ENCODE measurements at regions not wholly inside any gene's neighbourhood (a gene's known extent, or its start where the extent isn't known, plus 50 kb on each side); places are given as distances from the start of the nearest gene placed in this dataset.

DNA sequence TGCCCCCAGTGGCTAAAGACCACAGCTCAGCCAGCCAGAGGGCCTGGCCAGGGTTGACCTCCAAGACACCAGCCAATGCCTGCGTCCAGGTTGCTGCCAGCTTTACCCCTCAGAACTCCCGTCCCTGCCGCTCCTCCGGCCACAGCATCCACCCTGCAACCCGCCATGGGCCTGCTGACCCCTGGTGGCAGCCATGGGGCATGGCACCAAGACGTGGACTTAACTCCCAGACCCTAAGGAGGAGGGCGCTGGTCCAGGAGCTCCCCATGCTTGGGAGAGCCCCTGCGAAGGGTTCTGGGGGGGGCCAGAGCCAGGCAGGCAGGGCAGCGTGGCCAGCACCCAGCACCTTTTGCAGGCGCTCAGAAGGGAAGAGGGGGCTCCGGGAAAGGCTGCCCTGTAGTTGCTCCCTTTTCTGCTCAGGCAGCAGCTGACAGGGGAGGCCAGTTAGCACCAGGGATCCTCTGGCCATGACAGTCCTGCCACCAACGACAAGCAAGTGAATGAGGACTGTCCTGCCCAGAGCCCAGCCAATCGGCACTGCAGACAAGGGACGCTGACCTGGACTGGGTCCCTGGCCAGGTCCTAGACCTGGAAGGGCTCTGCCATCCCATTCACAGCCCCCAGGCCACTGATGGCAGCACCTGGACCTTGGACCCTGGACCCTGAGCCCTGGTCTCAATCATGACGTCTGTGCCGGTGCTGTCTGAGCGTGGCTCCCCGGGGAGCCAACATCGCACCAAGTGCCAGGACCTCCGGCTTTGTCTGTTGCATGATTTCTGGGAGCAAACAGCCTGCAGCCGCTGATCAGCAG is 246.2 kb downstream of the NPHP4 start:
- H3K27ac ChIP-seq (ENCODE audit: low read depth in 1 of 2, low read length in 2 of 2) = no peak overlapping the region
- no peak overlapping the region for H3K9ac ChIP-seq (ENCODE audit: low read depth in 1 of 2, low read length in 2 of 2)
- peaks cover 0 to 6% (median 0%) of the 10 kb centered on the region in 4 donors for H3K27me3 ChIP-seq (ENCODE audit: control insufficient read depth in 4 of 4, insufficient read depth in 4 of 4, low read length in 3 of 4)
- WGBS = 22% methylated on average over 21 of the region's 21 CpGs
- H3K9me3 ChIP-seq (ENCODE audit: control insufficient read depth in 4 of 4, low read length in 3 of 4) = no peaks in the 10 kb centered on the region
- no peak overlapping the region for H3K4me3 ChIP-seq (ENCODE audit: low read depth in 1 of 3, low read length in 3 of 3)
- no peaks in the 10 kb centered on the region for H3K4me1 ChIP-seq (ENCODE audit: control insufficient read depth in 4 of 4, insufficient read depth in 4 of 4, low read length in 3 of 4)
- DNase-seq (ENCODE audit: low spot score) = peak; percentile 54
- H3K36me3 ChIP-seq (ENCODE audit: control insufficient read depth in 4 of 4, insufficient read depth in 3 of 4, low read depth in 1 of 4, low read length in 3 of 4) = no peaks in the 10 kb centered on the region
- peak; percentile 90 to 94 for TF ChIP-seq RAD21 (IDR thresholded peaks at IDR 0.05)
- TF ChIP-seq, protein P1, sequence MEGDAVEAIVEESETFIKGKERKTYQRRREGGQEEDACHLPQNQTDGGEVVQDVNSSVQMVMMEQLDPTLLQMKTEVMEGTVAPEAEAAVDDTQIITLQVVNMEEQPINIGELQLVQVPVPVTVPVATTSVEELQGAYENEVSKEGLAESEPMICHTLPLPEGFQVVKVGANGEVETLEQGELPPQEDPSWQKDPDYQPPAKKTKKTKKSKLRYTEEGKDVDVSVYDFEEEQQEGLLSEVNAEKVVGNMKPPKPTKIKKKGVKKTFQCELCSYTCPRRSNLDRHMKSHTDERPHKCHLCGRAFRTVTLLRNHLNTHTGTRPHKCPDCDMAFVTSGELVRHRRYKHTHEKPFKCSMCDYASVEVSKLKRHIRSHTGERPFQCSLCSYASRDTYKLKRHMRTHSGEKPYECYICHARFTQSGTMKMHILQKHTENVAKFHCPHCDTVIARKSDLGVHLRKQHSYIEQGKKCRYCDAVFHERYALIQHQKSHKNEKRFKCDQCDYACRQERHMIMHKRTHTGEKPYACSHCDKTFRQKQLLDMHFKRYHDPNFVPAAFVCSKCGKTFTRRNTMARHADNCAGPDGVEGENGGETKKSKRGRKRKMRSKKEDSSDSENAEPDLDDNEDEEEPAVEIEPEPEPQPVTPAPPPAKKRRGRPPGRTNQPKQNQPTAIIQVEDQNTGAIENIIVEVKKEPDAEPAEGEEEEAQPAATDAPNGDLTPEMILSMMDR (IDR thresholded peaks at IDR 0.05; ENCODE audit: low read depth, low read length, missing input control) = peak; percentile 88
- no peak for TF ChIP-seq FOXA1 (IDR thresholded peaks at IDR 0.05)
- TF ChIP-seq, protein P2, sequence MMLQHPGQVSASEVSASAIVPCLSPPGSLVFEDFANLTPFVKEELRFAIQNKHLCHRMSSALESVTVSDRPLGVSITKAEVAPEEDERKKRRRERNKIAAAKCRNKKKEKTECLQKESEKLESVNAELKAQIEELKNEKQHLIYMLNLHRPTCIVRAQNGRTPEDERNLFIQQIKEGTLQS (IDR thresholded peaks at IDR 0.05) = no peak

DNA sequence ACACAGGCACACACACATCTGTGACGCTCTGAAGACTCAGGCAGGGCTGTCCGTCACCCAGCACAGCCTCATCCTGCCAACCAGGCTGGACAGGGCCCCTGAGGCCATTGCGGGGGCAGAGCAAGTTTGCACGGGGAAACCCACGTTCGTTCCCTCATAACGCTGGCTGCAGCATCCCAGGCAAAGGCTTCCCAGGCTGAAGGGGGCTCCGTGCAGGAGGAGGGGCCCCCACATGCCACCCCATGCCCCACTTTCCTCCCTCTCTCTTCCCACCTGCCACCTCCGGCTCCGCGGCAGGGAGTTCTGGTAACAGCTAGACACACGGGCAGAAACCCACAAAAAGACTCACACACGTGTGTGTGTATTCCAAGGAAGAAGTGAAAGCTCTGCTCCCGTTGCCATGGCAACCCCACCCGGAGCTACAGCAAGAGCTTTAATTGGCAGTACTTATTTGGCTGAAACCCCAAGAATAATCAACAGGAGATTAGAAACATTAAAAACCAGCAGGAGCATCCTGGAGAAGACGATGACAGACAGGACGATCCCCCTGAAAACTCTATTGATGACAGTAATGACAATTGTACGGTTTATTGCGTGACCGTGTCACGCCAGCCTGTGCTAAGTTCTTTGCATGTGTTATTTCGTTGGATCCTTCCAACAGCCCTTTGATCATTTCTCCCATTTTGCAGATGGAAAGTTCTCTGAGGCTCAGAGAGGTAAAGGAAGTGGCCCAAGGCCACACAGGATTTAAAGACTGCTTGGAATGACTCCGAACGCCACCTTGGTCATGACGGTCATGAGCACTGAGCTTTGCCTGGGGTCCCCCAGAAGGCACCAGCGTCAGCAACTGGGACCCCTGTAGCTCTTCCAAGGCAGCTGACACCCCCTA is 247.1 kb downstream of the NPHP4 start:
- no peak for DNase-seq (ENCODE audit: low spot score)
- H3K27me3 ChIP-seq (ENCODE audit: control insufficient read depth in 4 of 4, insufficient read depth in 4 of 4, low read length in 3 of 4) = peaks cover 0 to 6% (median 0%) of the 10 kb centered on the region in 4 donors
- TF ChIP-seq, protein P3, sequence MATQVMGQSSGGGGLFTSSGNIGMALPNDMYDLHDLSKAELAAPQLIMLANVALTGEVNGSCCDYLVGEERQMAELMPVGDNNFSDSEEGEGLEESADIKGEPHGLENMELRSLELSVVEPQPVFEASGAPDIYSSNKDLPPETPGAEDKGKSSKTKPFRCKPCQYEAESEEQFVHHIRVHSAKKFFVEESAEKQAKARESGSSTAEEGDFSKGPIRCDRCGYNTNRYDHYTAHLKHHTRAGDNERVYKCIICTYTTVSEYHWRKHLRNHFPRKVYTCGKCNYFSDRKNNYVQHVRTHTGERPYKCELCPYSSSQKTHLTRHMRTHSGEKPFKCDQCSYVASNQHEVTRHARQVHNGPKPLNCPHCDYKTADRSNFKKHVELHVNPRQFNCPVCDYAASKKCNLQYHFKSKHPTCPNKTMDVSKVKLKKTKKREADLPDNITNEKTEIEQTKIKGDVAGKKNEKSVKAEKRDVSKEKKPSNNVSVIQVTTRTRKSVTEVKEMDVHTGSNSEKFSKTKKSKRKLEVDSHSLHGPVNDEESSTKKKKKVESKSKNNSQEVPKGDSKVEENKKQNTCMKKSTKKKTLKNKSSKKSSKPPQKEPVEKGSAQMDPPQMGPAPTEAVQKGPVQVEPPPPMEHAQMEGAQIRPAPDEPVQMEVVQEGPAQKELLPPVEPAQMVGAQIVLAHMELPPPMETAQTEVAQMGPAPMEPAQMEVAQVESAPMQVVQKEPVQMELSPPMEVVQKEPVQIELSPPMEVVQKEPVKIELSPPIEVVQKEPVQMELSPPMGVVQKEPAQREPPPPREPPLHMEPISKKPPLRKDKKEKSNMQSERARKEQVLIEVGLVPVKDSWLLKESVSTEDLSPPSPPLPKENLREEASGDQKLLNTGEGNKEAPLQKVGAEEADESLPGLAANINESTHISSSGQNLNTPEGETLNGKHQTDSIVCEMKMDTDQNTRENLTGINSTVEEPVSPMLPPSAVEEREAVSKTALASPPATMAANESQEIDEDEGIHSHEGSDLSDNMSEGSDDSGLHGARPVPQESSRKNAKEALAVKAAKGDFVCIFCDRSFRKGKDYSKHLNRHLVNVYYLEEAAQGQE (IDR thresholded peaks at IDR 0.05) = no peak
- TF ChIP-seq FOXA2 (IDR thresholded peaks at IDR 0.05) (no peak), YY1 (IDR thresholded peaks at IDR 0.05) (no peak), GABPA (IDR thresholded peaks at IDR 0.05 in 1 of 2, conservative IDR thresholded peaks at IDR 0.05 in 1 of 2) (no peak), JUND (IDR thresholded peaks at IDR 0.05) (no peak), FOXA1 (IDR thresholded peaks at IDR 0.05) (no peak), RAD21 (IDR thresholded peaks at IDR 0.05) (no peak), SP1 (IDR thresholded peaks at IDR 0.05) (no peak), NR2F2 (IDR thresholded peaks at IDR 0.05) (no peak)
- TF ChIP-seq, protein P4, sequence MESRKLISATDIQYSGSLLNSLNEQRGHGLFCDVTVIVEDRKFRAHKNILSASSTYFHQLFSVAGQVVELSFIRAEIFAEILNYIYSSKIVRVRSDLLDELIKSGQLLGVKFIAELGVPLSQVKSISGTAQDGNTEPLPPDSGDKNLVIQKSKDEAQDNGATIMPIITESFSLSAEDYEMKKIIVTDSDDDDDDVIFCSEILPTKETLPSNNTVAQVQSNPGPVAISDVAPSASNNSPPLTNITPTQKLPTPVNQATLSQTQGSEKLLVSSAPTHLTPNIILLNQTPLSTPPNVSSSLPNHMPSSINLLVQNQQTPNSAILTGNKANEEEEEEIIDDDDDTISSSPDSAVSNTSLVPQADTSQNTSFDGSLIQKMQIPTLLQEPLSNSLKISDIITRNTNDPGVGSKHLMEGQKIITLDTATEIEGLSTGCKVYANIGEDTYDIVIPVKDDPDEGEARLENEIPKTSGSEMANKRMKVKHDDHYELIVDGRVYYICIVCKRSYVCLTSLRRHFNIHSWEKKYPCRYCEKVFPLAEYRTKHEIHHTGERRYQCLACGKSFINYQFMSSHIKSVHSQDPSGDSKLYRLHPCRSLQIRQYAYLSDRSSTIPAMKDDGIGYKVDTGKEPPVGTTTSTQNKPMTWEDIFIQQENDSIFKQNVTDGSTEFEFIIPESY (IDR thresholded peaks at IDR 0.05) = no peak
- TF ChIP-seq, protein P5, sequence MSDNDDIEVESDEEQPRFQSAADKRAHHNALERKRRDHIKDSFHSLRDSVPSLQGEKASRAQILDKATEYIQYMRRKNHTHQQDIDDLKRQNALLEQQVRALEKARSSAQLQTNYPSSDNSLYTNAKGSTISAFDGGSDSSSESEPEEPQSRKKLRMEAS (IDR thresholded peaks at IDR 0.05) = no peak
- TF ChIP-seq, protein P1 (IDR thresholded peaks at IDR 0.05; ENCODE audit: low read depth, low read length, missing input control) = no peak

More for the DNA sequence above, 247.1 kb downstream of the NPHP4 start:
- no peak overlapping the region for H3K9ac ChIP-seq (ENCODE audit: low read depth in 1 of 2, low read length in 2 of 2)
- no peaks in the 10 kb centered on the region for H3K9me3 ChIP-seq (ENCODE audit: control insufficient read depth in 4 of 4, low read length in 3 of 4)
- 52% methylated on average over 26 of the region's 26 CpGs for WGBS
- H3K27ac ChIP-seq (ENCODE audit: low read depth in 1 of 2, low read length in 2 of 2) = no peak overlapping the region
- no peak overlapping the region for H3K4me3 ChIP-seq (ENCODE audit: low read depth in 1 of 3, low read length in 3 of 3)
- H3K4me1 ChIP-seq (ENCODE audit: control insufficient read depth in 4 of 4, insufficient read depth in 4 of 4, low read length in 3 of 4) = no peaks in the 10 kb centered on the region
- no peaks in the 10 kb centered on the region for H3K36me3 ChIP-seq (ENCODE audit: control insufficient read depth in 4 of 4, insufficient read depth in 3 of 4, low read depth in 1 of 4, low read length in 3 of 4)
